NCI-H82 treated with DMSO at 0.1 percent for 48 hours (cell line): ENCODE measurements at regions not wholly inside any gene's neighbourhood (a gene's known extent, or its start where the extent isn't known, plus 50 kb on each side); places are given as distances from the start of the nearest gene placed in this dataset.
"Not testable (repeated sequence)": the region's sequence is repeated elsewhere in the genome, so short reads cannot be mapped to it uniquely, and the experiment has no call there.

Experiments
- DNase-seq: peaks from one replicate; lab custom pipeline; 2025; ENCODE audit not compliant: unreplicated experiment; lab: John Stamatoyannopoulos, UW

- DNase-seq, result no peak
These were observed 321.3 kb upstream of the ARID1B start for GRCh38 chr6:156455847-156456246.

DNA sequence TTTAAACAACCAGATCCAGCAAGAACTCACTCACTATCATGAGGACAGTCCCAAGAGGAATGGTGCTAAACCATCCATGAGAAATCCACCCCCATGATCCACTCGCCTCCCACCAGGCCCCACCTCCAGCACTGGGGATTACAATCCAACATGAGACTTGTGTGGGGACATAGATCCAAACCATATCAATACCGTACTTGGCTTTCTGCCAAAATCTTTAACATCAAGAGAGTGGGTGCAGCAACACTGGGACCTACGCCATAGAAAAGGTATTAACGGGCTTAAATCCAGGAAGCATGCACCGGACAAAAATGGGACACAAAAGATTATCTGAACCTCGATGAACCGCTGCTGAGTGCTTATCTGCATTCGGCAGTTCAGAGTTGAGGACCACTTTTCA lies 322.3 kb upstream of the ARID1B start:
- no peak for DNase-seq

DNA sequence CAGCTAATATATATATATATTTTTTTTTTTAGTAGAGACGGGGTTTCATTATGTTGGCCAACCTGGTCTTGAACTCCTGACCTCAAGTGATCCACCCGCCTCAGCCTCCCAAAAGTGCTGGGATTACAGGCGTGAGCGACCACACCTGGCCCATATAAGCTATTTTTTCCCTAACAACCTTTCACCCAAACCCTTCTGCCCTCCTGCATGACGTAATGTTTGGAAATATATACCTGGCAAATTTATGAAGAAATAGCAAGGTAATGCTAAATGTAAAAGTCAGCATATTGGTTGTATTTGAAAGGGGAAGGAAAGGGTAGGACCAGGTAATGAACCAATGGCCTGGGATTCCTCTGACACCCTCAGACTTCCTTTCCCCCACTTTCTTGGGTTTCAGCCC lies 325.5 kb upstream of the ARID1B start:
- no peak for DNase-seq

DNA sequence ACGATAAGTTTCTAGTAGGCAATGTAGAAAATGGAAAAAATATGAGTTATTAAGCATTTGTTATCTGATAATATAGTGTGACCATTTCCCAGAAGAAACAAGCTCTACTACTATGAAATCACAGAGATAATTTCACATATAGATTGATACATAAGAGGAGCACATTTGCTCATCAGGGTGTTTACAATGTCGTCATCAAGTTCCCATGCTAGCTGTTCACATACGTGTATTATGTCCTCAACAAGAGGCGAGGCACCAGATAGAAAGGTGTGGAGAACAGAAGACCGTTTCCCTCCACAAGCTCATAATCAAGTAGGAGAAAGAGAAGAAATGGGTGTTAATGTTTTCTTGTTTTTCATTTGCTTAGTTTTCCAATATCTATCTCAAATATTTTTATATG lies 326.1 kb upstream of the ARID1B start:
- DNase-seq, result no peak

GRCh38 chr6:156450421-156450820 lies 326.8 kb upstream of the ARID1B start:
- no peak for DNase-seq

GRCh38 chr6:156449569-156449968 lies 327.6 kb upstream of the ARID1B start:
- DNase-seq, result no peak

DNA sequence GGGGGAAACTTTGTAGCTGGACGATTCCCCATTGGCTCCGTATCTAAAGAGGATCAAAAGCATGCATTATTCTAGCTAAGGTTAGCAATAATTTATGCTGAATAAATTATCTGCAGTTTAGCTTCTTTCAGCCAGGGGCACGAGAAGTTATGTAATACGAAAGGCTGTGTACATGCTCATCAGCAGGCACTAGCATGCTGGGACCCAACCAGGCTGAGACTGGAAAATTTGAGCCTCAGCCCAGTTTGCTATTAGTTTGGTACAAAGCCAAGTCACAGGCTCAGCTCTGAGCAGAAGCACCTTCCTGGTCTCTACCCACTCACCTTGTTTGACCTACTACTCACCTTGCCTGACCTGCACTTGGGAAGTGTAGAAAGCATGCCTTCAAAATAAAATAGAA lies 328.1 kb upstream of the ARID1B start:
- no peak for DNase-seq

GRCh38 chr6:156448579-156448978 lies 328.6 kb upstream of the ARID1B start:
- no peak for DNase-seq

DNA sequence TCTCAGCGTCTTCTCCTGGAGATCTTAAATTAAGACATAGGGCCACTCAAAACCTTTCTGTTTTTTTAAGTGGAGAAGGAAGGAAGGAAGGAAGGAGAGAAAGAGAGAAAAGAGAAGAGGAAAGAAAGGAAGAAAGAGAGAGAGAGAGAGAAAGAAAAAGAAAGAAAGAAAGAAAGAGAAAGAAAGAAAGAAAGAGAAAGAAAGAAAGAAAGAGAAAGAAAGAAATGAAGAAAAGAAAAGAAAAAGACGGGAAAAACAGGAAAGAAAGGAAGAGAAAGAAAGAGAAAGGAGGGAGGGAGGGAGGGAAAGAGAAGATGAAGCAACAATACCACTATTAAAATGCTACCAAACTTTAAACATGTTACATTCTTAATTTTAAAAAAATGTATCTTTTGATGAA lies 336.5 kb upstream of the ARID1B start:
- DNase-seq, result no peak

GRCh38 chr6:156438350-156438923 lies 338.7 kb upstream of the ARID1B start:
- DNase-seq, result no peak

DNA sequence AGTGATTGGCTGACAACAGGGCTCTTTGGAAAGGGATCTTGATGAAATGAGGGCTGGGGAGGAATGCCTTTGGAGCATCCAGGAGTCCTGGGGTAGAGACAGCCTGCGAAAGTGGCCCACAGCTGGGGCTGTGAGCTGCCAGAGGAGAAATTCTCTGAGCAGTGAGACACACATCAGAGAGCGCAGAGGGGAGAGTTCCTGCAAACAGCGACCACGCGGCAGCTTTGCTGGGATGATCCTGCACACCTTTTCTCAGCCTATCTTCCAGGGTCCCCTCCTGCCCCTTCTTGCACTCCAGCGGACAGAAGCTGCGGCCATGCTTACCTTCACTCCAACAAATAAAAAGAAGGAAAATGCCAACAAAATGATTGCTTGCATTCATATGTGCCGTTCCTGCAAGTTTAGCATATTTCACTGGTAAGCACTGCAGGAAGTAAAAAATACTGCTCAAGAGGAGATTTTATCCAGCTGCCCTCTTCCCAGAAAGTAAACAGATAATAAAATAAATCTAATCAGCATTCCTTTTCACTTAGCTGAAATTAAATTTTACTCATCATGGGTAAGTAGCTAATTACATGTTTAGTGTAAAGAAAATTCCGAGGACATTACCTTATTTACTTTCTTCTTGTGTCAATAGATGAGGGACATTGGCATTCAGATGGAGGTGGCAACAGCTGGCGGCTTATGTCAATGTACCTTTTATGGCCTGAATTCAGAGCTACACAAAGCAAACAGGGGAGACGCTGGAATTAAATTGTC lies 339.9 kb upstream of the ARID1B start:
- no peak for DNase-seq

DNA sequence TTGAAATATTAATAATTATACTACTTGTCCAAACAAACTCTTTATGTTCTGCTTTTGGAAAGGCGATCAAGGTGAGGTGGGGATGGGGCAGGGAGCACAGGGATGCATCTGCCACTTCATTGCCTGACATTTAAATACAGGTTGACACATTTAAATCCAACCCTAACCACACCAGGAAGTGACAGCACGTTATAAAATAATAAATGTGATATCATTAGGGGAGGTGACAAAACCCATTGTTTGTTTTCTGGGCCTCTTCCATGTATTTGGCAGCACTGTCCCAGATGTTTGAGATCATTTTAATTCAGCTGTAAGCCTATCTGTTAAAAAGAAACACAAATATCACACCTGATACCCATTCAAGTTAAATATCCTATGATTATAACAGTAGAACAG lies 342.4 kb upstream of the ARID1B start:
- DNase-seq, result no peak

GRCh38 chr6:156434049-156434794 lies 343.0 kb upstream of the ARID1B start:
- DNase-seq, result no peak

DNA sequence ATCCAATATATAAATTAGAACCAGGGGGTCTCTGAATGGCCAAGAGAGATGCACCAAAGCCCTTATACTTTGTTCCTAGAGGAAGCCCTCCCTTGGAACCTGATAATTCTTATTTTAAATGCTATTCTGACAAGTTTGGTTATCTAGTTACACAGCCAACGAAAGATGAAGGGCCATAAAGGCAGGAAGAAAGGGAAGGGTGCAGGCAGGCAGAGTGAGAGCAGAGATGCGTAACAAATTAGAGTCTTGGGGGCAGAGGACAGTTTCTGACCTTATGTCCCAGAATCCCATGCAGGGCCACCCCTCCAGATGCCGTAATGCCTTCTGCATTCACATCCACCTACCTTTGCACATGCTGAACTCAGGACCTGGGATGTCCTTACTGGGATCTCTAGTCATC lies 344.6 kb upstream of the ARID1B start:
- no peak for DNase-seq

DNA sequence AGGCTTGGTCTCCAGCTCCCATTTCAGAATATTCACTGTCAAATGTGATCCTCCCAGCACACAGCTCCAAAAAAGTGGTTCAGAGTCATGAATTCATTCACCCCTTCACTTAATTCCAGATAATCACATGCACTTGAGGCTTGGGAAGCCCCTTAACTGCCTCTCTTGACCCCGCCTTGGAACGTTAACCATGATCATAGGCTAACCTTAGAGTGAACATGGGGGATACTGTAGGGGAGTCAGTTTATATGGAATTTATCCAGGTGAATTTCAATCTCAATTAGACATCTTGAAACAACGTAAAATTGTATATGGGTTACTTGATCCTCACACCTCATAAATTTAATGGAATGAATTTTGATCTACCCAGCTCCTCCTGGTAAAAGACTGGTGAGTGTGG lies 346.8 kb upstream of the ARID1B start:
- no peak for DNase-seq

GRCh38 chr6:156427345-156427744 lies 349.8 kb upstream of the ARID1B start:
- DNase-seq, result no peak

- DNase-seq, result no peak
These were observed 351.7 kb upstream of the ARID1B start for GRCh38 chr6:156425359-156426020.

GRCh38 chr6:156423829-156424228 lies 353.3 kb upstream of the ARID1B start:
- no peak for DNase-seq

- DNase-seq, result no peak
These were observed 354.1 kb upstream of the ARID1B start for GRCh38 chr6:156423075-156423474.

DNA sequence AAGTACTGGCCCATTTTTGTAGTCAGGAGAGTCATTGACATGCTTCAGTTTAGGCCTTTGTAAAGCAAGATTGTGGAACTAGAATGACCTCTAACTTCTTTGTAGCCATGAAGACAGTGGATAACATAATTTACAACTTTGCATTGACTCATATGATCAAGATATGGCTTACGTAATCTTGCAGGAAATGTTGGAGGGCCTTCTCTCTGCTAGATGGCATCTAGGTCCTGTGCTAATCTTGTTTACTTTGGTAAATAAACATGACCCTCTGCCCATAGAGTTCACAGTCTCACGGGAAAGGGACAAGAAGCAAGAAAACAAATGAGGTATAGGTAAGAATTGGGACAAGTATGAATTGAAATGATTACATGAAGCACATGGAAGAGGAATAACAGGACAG lies 355.2 kb upstream of the ARID1B start:
- DNase-seq, result no peak

- DNase-seq, result not testable (repeated sequence)
These were observed 355.9 kb upstream of the ARID1B start for GRCh38 chr6:156421301-156421700.
